GM12878 (cell line): ENCODE measurements at regions not wholly inside any gene's neighbourhood (a gene's known extent, or its start where the extent isn't known, plus 50 kb on each side); places are given as distances from the start of the nearest gene placed in this dataset.

Source experiments
- ATAC-seq: fragments of 200-7000 bp; cut with Tn5 transposase; 3 replicates; pipeline ENCODE4 v1.9.1; 2020; ENCODE audit warnings: mild to moderate bottlenecking, moderate library complexity
- BruUV-seq: library from RNA; stranded (reverse); fragments of 400-500 nt; replicated peaks from 2 replicates; lab custom pipeline; 2021; lab: Mats Ljungman, UMichigan
- CTCF ChIA-PET: fragments of 300-600 bp; sonication (Branson Sonifier 250); formaldehyde crosslinking; extraction: SDS; loops from one replicate; lab custom pipeline; 2021; ENCODE audit warnings: inconsistent platforms; lab: Yijun Ruan, JAX
- POLR2A ChIA-PET: fragments of 350-600 bp; formaldehyde crosslinking; extraction: SDS; loops from one replicate; lab custom pipeline; 2021; ENCODE audit warnings: inconsistent platforms; lab: Charles Lee
- RAD21 ChIA-PET: fragments of 300-600 bp; sonication (Branson Sonifier 250); formaldehyde crosslinking; loops from one replicate; lab custom pipeline; 2023; ENCODE audit warnings: antibody characterized with exemption; ENCODE audit not compliant: unreplicated experiment; lab: Charles Lee
- SMC1A ChIA-PET: fragments of 300-600 bp; sonication (Branson Sonifier 250); formaldehyde crosslinking; loops from one replicate; lab custom pipeline; 2023; ENCODE audit not compliant: unreplicated experiment, uncharacterized antibody; lab: Charles Lee
- DNase-seq: peaks from one replicate; pipeline ENCODE4 v3.0.0-alpha.2; 2011; ENCODE audit warnings: low read depth, low spot score
- FAIRE-seq: peaks from 3 replicates; lab custom pipeline; 2011; peaks lifted over from hg19 to GRCh38; lab: Jason Lieb, UNC
- H2AFZ ChIP-seq: 2 replicates; pipeline ENCODE4 v1.6.0; 2011; ENCODE audit warnings: low read depth, low read length, control low read depth; ENCODE audit not compliant: control insufficient read depth
- H3K27ac ChIP-seq: 2 replicates; pipeline ENCODE4 v1.5.1; 2011; ENCODE audit warnings: control low read depth; ENCODE audit not compliant: control insufficient read depth, insufficient read depth
- H3K27me3 ChIP-seq, 2 experiments: replicated peaks in 1 of 2; 2 replicates each; pipeline versions ENCODE4 v1.6.0 to v1.6.1; 2011; ENCODE audit warnings: low read length in 1 of 2; ENCODE audit not compliant: control insufficient read depth in 2 of 2, insufficient read depth in 2 of 2
- H3K36me3 ChIP-seq, 2 experiments: 2 replicates each; pipeline ENCODE4 v1.5.1; 2011; ENCODE audit warnings: low read length in 1 of 2; ENCODE audit not compliant: control insufficient read depth in 2 of 2, insufficient read depth in 2 of 2
- H3K4me1 ChIP-seq: 2 replicates; pipeline ENCODE4 v1.6.1; 2011; ENCODE audit warnings: mild to moderate bottlenecking, low read length, moderate library complexity, mixed read lengths; ENCODE audit not compliant: control insufficient read depth, insufficient read depth
- H3K4me2 ChIP-seq: 2 replicates; pipeline ENCODE4 v1.6.0; 2011; ENCODE audit warnings: control low read depth; ENCODE audit not compliant: control insufficient read depth, insufficient read depth
- H3K4me3 ChIP-seq: fragments of 200-600 bp; sonication (generic); 2 replicates; pipeline ENCODE4 v1.5.1; 2016
- H3K79me2 ChIP-seq: 2 replicates; pipeline ENCODE4 v1.6.0; 2011; ENCODE audit warnings: low read length; ENCODE audit not compliant: control insufficient read depth, insufficient read depth
- H3K9ac ChIP-seq: 2 replicates; pipeline ENCODE4 v1.8.0; 2011; ENCODE audit warnings: low read length, control low read depth, mixed read lengths; ENCODE audit not compliant: control insufficient read depth, insufficient read depth
- H3K9me3 ChIP-seq: replicated peaks from 3 replicates; pipeline ENCODE4 v1.5.1; 2011; ENCODE audit warnings: mild to moderate bottlenecking, low read length; ENCODE audit not compliant: control insufficient read depth, insufficient read depth
- H4K20me1 ChIP-seq: 2 replicates; pipeline ENCODE4 v1.6.0; 2011; ENCODE audit not compliant: control insufficient read depth, insufficient read depth
- ETV6 ChIP-seq, 2 experiments: fragments of 450-650 bp in 1 of 2; IDR thresholded peaks in 1 of 2; conservative IDR thresholded peaks in 1 of 2; 2 replicates each; pipeline ENCODE4 v1.6.1; 2014; ENCODE audit warnings: antibody characterized with exemption in 1 of 2, borderline replicate concordance in 1 of 2, low read depth in 1 of 2, mild to moderate bottlenecking in 1 of 2, moderate library complexity in 1 of 2
- HSF1 ChIP-seq: fragments of 150-350 bp; IDR thresholded peaks from 2 replicates; pipeline ENCODE4 v1.6.1; 2014; ENCODE audit warnings: mild to moderate bottlenecking, low read depth, low read length
- IKZF1 ChIP-seq: fragments of 450-650 bp; conservative IDR thresholded peaks from 2 replicates; pipeline ENCODE4 v1.6.1; 2017; ENCODE audit warnings: antibody characterized with exemption, mild to moderate bottlenecking
- PAX8 ChIP-seq: fragments of 450-650 bp; IDR thresholded peaks from 2 replicates; pipeline ENCODE4 v1.6.1; 2017; ENCODE audit warnings: mild to moderate bottlenecking, moderate library complexity
- POLR2AphosphoS5 ChIP-seq: IDR thresholded peaks from 2 replicates; pipeline ENCODE4 v1.6.1; 2011; ENCODE audit warnings: mild to moderate bottlenecking, low read length, inconsistent platforms
- RAD21 ChIP-seq: IDR thresholded peaks from 2 replicates; pipeline ENCODE4 v1.6.1; 2011; ENCODE audit warnings: mild to moderate bottlenecking, low read depth, low read length, moderate library complexity; ENCODE audit not compliant: insufficient read depth
- RCOR1 ChIP-seq: conservative IDR thresholded peaks from 2 replicates; pipeline ENCODE4 v1.6.1; 2012; ENCODE audit warnings: low read depth, low read length, improper control_type of control experiment
- SMARCA5 ChIP-seq: fragments of 450-650 bp; IDR thresholded peaks from 2 replicates; pipeline ENCODE4 v1.6.1; 2017; ENCODE audit warnings: mild to moderate bottlenecking
- STAT3 ChIP-seq: IDR thresholded peaks from 2 replicates; pipeline ENCODE4 v1.6.1; 2011; ENCODE audit warnings: low read depth, low read length, improper control_type of control experiment
- SUZ12 ChIP-seq: fragments of 200-600 bp; sonication (generic); IDR thresholded peaks from one replicate; pipeline ENCODE4 v1.6.1; 2018; ENCODE audit warnings: antibody characterized with exemption, mild to moderate bottlenecking; ENCODE audit not compliant: unreplicated experiment
- TAF1 ChIP-seq: IDR thresholded peaks from 2 replicates; pipeline ENCODE4 v1.6.1; 2011; ENCODE audit warnings: mild to moderate bottlenecking, low read depth, low read length, borderline replicate concordance
- TCF3 ChIP-seq: IDR thresholded peaks from 2 replicates; pipeline ENCODE4 v1.6.1; 2012; ENCODE audit warnings: low read depth, mild to moderate bottlenecking, low read length, borderline replicate concordance; ENCODE audit not compliant: insufficient read depth
- ZBTB4 ChIP-seq: fragments of 450-650 bp; formaldehyde crosslinking; IDR thresholded peaks from 2 replicates; pipeline ENCODE4 v1.4.0; 2022; ENCODE audit warnings: mild to moderate bottlenecking, moderate library complexity
- ZNF207 ChIP-seq: fragments of 450-650 bp; IDR thresholded peaks from 2 replicates; pipeline ENCODE4 v1.6.1; 2014; ENCODE audit warnings: antibody characterized with exemption, mild to moderate bottlenecking, borderline replicate concordance
- ZSCAN29 ChIP-seq: fragments of 450-650 bp; IDR thresholded peaks from 2 replicates; pipeline ENCODE4 v1.6.1; 2017; ENCODE audit warnings: mild to moderate bottlenecking, moderate library complexity
- WGBS: methylation state at CpG from one replicate; pipeline ENCODE4 v1.1.6; 2016; ENCODE audit warnings: low lambda C conversion rate; ENCODE audit not compliant: insufficient replicate concordance, insufficient coverage; ENCODE audit errors: missing lambda C conversion rate; 5-methylcytosine and 5-hydroxymethylcytosine counted together
- in situ Hi-C: fragments of 300-500 bp; cut with MboI; formaldehyde crosslinking; loops from 9 replicates; pipeline ENCODE4 v1.14.3; 2018; ENCODE audit warnings: mixed read lengths
- intact Hi-C: fragments of 100-400 bp; cut with micrococcal nuclease; formaldehyde crosslinking; loops from one replicate; pipeline ENCODE4 v1.14.2; 2022; ENCODE audit not compliant: unreplicated experiment

GRCh38 chr7:89563597-89563996, 590.7 kb upstream of the STEAP1 start:
- H3K27me3 ChIP-seq = no peaks in the 10 kb centered on the region
- H3K27ac ChIP-seq = no peak overlapping the region
- ChIA-PET POLR2A (no interaction called here), SMC1A (no interaction called here), RAD21 (no interaction called here), CTCF (no interaction called here)
- H3K36me3 ChIP-seq = no peaks in the 10 kb centered on the region
- 7% methylated on average over 1 of the region's 1 CpG for WGBS
- no peak overlapping the region for H3K9ac ChIP-seq
- H3K4me1 ChIP-seq = no peaks in the 10 kb centered on the region
- no peak overlapping the region for H2AFZ ChIP-seq
- no peaks in the 10 kb centered on the region for H3K79me2 ChIP-seq
- in situ Hi-C loops = no loop called here
- TF ChIP-seq POLR2AphosphoS5 = no peak
- no peak for TF ChIP-seq ZSCAN29
- no peak for TF ChIP-seq ETV6 (conservative IDR thresholded peaks at IDR 0.05 in 1 of 2, IDR thresholded peaks at IDR 0.05 in 1 of 2; ENCODE audit: borderline replicate concordance in 1 of 2, low read depth in 1 of 2)
- TF ChIP-seq ZNF207 = no peak
- no peak for TF ChIP-seq SMARCA5
- TF ChIP-seq RCOR1 = no peak
- no peak for TF ChIP-seq TCF3
- TF ChIP-seq ZBTB4 (CRISPR knock-in tag) = no peak
- TF ChIP-seq PAX8 = no peak
- TF ChIP-seq IKZF1 = no peak
- no peak for TF ChIP-seq STAT3
- TF ChIP-seq SUZ12 = no peak
- no peak for TF ChIP-seq RAD21
- no peak for TF ChIP-seq HSF1
- no peak for TF ChIP-seq TAF1
- no peaks in the 10 kb centered on the region for H3K9me3 ChIP-seq
- no peak overlapping the region for H3K4me2 ChIP-seq
- no peaks in the 10 kb centered on the region for H4K20me1 ChIP-seq
- ATAC-seq (no peak), FAIRE-seq (no peak), DNase-seq (no peak)
- intact Hi-C loops = no loop called here
- H3K4me3 ChIP-seq = no peak overlapping the region
- no TSS peak for BruUV-seq
